ENCODE measurements at regions not wholly inside any gene's neighbourhood (a gene's known extent, or its start where the extent isn't known, plus 50 kb on each side); places are given as distances from the start of the nearest gene placed in this dataset.

GRCh38 chr7:153380636-153381035, 621.1 kb downstream of the ACTR3B start:
- H3K27me3 ChIP-seq (replicated peaks), result no peaks in the 10 kb centered on the region
- no peak for DNase-seq
- H3K36me3 ChIP-seq (replicated peaks), result no peaks in the 10 kb centered on the region
- no peak overlapping the region for H3K4me3 ChIP-seq (ENCODE audit: low read depth, low read length)
- H3K27ac ChIP-seq, result no peak overlapping the region
- in situ Hi-C loops (cut with HindIII; ENCODE audit: low pct_ligation_motif_present, low sequenced_read_pairs), result no loop called here
- TF ChIP-seq CTCF (IDR thresholded peaks at IDR 0.05; ENCODE audit: low read depth, low read length, missing control alignments), result no peak

GRCh38 chr7:153381275-153382040, 621.9 kb downstream of the ACTR3B start:
- H3K4me3 ChIP-seq (ENCODE audit: low read depth, low read length), result no peak overlapping the region
- no peak overlapping the region for H3K27ac ChIP-seq
- in situ Hi-C loops (cut with HindIII; ENCODE audit: low pct_ligation_motif_present, low sequenced_read_pairs), result no loop called here
- no peaks in the 10 kb centered on the region for H3K27me3 ChIP-seq (replicated peaks)
- no peak for DNase-seq
- TF ChIP-seq CTCF (IDR thresholded peaks at IDR 0.05; ENCODE audit: low read depth, low read length, missing control alignments), result peak; percentile 34
- no peaks in the 10 kb centered on the region for H3K36me3 ChIP-seq (replicated peaks)

- TF ChIP-seq CTCF (IDR thresholded peaks at IDR 0.05; ENCODE audit: low read depth, low read length, missing control alignments), result no peak
- in situ Hi-C loops (cut with HindIII; ENCODE audit: low pct_ligation_motif_present, low sequenced_read_pairs), result no loop called here
- Histone ChIP-seq H3K27ac (no peak overlapping the region), H3K4me3 (ENCODE audit: low read depth, low read length) (no peak overlapping the region), H3K36me3 (replicated peaks) (no peaks in the 10 kb centered on the region), H3K27me3 (replicated peaks) (no peaks in the 10 kb centered on the region)
- DNase-seq, result no peak
Measured at GRCh38 chr7:153382641-153383101, 623.1 kb downstream of the ACTR3B start.

- in situ Hi-C loops (cut with HindIII; ENCODE audit: low pct_ligation_motif_present, low sequenced_read_pairs), result no loop called here
- no peak for DNase-seq
- Histone ChIP-seq H3K27me3 (replicated peaks) (no peaks in the 10 kb centered on the region), H3K4me3 (ENCODE audit: low read depth, low read length) (no peak overlapping the region), H3K27ac (no peak overlapping the region), H3K36me3 (replicated peaks) (no peaks in the 10 kb centered on the region)
- no peak for TF ChIP-seq CTCF (IDR thresholded peaks at IDR 0.05; ENCODE audit: low read depth, low read length, missing control alignments)
Measured at GRCh38 chr7:153383781-153384180, 624.2 kb downstream of the ACTR3B start.

- H3K36me3 ChIP-seq (replicated peaks), result no peaks in the 10 kb centered on the region
- no peak overlapping the region for H3K27ac ChIP-seq
- in situ Hi-C loops (cut with HindIII; ENCODE audit: low pct_ligation_motif_present, low sequenced_read_pairs), result no loop called here
- no peaks in the 10 kb centered on the region for H3K27me3 ChIP-seq (replicated peaks)
- DNase-seq, result no peak
- no peak for TF ChIP-seq CTCF (IDR thresholded peaks at IDR 0.05; ENCODE audit: low read depth, low read length, missing control alignments)
- H3K4me3 ChIP-seq (ENCODE audit: low read depth, low read length), result no peak overlapping the region
Measured at GRCh38 chr7:153385502-153385901, 626.0 kb downstream of the ACTR3B start.

- Histone ChIP-seq H3K27ac (no peak overlapping the region), H3K27me3 (replicated peaks) (no peaks in the 10 kb centered on the region), H3K36me3 (replicated peaks) (no peaks in the 10 kb centered on the region), H3K4me3 (ENCODE audit: low read depth, low read length) (no peak overlapping the region)
- in situ Hi-C loops (cut with HindIII; ENCODE audit: low pct_ligation_motif_present, low sequenced_read_pairs), result no loop called here
- TF ChIP-seq CTCF (IDR thresholded peaks at IDR 0.05; ENCODE audit: low read depth, low read length, missing control alignments), result no peak
- no peak for DNase-seq
Measured at GRCh38 chr7:153386556-153386955, 627.0 kb downstream of the ACTR3B start.

Measured in brain microvascular endothelial cell (primary cell).